C1 segment of cervical spinal cord (tissue), 14 donors: ENCODE measurements at regions not wholly inside any gene's neighbourhood (a gene's known extent, or its start where the extent isn't known, plus 50 kb on each side); places are given as distances from the start of the nearest gene placed in this dataset.
"Not testable (repeated sequence)": the region's sequence is repeated elsewhere in the genome, so short reads cannot be mapped to it uniquely, and the experiment has no call there.

Experiments used
- DNase-seq, 14 donors: peaks; one replicate each; lab custom pipeline; 2025; lab: John Stamatoyannopoulos, UW

DNA sequence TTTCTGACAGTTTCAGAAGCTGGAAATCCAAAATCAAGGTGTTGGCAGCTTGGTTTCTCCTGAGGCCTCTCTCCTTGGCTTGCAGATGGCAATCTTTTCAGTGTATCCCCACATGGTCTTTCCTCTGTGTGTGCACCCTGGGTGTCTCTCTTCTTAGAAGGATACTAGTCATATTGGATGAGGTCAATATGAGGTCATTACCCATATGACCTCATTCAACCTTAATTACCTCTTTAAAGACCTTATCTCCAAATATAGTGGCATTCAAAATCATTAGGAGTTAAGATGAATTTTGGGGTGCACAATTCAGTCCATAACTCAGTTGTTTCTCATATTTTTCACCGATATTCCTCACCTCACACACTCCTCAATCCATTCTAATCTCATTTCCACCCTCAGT, 92.4 kb upstream of the TGM3 start:
- no peak for DNase-seq

GRCh38 chr20:2204021-2204420, 91.8 kb upstream of the TGM3 start:
- DNase-seq: no peak

DNA sequence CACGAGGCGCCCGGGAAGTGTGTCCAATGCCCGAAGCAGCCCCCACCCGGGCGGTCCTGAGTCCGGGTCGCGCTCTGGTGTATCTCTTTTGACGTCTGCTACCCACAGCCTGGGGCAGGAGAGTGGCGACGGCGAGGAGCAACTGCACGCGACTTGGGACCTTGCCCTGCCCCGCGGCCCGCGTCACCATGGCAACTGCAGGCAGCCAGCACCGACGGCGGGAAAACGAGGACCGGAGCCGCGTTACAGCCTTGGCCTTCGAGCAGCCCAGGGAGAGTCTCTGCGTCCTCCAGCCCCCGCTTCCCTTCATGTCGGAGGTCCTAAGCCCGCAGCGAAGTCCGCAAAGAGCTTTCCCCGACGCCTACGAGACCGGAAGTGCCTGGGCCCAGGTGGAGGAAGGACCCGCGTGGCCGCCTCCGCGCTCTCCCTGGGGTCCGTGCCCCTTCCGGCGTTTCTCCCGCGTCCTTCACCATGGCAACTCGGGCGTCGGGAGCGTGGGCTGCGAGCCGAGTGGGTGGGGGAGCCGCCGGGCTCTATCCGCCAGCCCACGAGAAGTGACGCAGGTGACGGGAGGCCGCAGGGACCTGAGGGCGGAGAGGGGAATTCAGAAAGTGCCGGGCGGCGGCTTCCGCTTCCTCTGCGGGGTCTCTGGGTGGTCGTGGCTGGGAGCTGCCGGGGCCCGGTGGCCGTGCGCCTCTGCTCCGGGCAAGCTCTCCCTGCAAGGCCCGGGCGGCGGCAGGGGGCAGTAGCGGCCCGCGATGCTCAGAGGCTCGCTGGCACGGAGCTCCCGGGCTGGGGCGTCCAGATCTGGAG, 88.6 kb upstream of the TGM3 start:
- DNase-seq: peak in 12 of 14 donors; percentile 5 to 67 (median 24)

DNA sequence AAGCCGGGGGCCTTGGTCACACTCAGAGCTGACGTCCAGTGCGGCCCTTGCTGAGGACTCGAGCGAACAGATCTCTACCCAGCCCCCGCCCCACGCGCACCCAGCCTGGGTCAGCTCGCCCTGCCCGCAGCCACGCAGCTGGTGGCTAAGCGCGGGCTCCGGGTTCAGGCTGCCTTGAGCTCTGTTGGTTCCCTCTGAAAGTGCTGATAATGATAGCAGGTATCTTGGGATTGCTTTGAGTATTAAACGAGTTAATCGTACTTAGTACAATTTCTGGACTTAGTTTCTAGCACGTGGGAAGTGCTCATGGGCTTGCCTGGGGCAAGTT, 88.1 kb upstream of the TGM3 start:
- DNase-seq: no peak

DNA sequence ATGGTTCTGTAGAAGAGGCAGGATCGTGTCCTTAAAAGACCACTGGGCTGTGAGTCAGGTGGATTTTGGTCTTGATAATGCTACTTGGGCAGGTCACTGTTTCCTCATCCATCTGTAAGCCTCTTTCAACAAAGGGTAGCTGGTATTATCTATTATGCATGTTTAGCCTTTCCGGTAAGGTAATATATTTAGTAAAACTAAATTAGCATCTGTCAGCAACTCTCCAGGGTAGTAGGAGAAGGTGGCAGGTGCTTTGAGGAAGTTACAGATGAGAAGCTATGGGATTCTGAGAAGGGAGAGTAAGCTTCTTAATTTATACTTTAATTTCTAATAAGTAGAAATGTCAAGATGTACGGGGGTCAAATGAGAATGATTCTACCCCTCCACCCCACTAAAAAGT, 86.9 kb upstream of the TGM3 start:
- no peak for DNase-seq

DNA sequence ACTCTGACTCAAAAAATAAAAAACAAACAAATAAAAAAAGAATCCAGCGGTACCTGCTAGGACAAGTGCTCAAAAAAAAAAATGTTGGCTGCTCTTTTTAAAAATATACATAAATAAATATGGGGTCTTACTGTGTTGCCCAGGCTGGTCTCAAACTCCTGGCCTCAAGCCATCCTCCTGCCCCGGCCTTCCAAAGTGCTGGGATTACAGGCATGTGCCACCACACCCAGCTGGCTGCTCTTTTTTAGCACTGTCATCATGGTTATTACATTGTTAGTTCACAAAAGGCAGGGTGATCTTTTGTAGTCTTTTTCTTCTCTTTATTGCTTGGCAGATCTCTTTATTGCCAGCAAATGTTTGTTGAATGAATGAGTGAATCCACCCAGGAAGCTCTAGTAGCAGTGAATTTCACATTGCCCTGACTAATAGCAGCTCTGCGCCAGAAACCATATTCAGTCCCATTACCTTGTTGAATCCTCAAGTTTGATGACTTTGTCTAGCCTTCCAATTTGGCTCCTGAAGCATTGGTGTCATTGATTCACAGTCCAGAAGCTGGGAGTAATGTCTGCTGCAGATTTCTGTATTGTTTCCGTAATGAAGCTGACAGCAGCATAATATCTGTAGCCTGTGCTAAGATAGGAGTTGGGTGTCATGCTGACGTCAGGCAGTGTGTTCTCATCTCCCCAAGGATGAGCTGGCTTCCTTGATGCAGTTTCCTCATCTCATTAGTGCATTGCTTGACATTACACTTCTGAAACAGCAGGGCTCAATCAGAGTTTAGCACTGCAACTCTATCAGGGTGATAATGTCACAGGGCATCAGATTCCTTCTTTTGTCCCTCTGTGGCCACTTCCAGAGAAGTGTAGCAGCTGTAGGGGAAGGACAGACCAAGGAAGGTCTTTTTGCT, 84.9 kb upstream of the TGM3 start:
- no peak for DNase-seq

GRCh38 chr20:2212456-2213015, 83.3 kb upstream of the TGM3 start:
- no peak for DNase-seq

DNA sequence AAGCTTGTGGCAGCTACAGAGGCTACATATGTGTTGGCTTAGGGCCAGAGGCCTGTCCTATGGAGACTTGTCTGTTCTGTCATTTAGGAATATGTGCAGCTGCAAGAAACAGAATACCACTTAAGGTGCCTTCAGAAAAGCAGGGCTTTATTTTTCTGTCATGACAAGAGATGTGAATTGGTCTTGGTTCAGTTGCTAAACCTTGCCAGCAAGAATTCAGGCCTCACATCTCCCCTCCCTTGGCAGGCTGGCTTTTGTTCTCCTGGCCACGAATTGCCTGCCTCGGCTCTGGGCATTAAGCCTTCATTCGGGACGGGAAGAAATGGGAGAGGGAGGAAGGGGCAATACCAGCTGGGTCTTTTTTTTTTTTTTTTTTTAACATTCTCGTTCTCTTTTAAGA, 82.4 kb upstream of the TGM3 start:
- DNase-seq: peak in 2 of 14 donors; percentile 4 to 6

DNA sequence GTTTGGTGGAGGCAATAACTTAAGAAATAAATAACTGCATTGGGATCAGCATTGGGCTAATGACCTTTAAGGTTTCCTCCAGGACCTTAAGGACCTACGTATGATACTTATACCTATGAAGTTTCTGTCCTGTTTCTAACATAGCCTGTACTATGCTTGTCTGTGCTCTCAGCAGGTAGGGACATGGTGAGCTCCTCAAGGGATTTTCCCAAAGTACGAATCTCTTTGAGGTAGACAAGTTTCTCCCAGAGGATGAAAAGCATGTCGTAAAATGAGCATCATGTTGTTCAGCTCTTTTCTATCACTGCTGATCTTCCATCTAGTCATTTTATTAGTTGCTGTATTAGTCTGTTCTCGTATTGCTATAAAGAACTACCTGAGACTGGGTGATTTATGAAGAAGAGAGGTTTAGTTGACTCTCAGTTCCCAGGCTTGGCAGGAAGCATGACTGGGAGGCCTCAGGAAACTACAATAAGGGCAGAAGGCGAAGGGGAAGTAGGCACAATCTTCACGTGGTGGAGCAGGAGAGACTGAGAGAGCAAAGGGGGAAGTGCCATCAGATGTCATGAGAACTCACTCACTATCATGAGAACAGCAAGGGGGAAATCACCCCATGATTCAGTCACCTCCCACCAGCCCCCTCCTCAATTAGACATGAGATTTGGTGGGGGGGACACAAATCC, 77.8 kb upstream of the TGM3 start:
- peak in 4 of 14 donors; percentile 7 to 12 (median 10) for DNase-seq

GRCh38 chr20:2219481-2220006, 76.3 kb upstream of the TGM3 start:
- no peak for DNase-seq

DNA sequence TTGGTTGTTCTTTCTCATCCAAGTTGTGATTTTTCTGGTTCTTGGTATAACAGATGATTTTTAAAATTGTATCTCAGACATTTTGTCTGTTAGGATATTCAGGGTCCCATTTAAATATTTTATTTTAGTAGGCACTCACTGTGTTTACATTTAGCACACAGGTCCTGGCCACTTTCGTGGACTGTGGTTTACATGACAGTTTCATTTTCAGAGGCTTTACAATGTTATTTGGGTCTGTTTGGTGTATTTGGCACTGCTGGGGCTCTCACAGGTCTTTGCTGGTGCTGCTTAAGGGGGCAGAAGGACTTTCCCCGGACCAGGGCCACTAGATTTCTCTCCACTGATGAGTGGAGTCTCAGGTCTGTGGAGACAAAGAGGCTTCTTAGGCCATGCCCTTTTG, 75.5 kb upstream of the TGM3 start:
- DNase-seq: no peak

- no peak for DNase-seq
These were observed 73.9 kb upstream of the TGM3 start for GRCh38 chr20:2221921-2222320.

GRCh38 chr20:2223558-2224367, 72.0 kb upstream of the TGM3 start:
- DNase-seq: no peak

DNA sequence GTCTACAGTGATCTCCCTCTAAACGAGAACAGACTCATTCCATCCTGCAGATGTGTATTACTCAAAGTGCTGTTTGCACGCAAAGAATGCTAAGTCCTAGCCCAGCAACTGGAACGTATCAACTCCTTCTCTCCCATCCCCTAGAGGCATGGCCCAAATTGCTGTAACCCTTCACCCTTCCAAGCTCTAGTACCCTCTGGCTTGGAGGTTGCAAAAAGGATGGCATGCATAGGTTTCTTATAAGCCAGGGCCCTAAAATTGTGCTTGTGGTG, 71.5 kb upstream of the TGM3 start:
- DNase-seq: no peak

- DNase-seq: not testable (repeated sequence)
These were observed 68.5 kb upstream of the TGM3 start for GRCh38 chr20:2227285-2227684.

GRCh38 chr20:2227861-2228260, 67.9 kb upstream of the TGM3 start:
- DNase-seq: no peak

DNA sequence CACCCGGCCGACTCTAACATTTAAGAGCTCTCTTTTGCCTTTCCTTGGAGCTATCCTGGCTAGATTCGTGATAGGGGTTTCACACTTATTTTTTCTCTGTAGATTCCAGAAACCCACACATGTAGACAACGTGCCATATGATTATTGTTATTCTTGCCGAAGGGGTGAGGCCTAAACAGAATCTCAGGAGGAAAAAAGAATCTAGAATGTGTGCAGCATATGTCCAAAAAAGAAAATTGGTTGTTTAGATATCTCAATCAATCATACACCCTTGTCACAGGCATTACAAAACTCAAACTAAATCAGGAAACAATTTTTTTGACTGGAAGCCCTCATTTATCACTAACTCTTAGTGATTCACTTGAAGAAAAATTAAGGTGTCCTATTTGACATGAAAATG, 66.9 kb upstream of the TGM3 start:
- no peak for DNase-seq

DNA sequence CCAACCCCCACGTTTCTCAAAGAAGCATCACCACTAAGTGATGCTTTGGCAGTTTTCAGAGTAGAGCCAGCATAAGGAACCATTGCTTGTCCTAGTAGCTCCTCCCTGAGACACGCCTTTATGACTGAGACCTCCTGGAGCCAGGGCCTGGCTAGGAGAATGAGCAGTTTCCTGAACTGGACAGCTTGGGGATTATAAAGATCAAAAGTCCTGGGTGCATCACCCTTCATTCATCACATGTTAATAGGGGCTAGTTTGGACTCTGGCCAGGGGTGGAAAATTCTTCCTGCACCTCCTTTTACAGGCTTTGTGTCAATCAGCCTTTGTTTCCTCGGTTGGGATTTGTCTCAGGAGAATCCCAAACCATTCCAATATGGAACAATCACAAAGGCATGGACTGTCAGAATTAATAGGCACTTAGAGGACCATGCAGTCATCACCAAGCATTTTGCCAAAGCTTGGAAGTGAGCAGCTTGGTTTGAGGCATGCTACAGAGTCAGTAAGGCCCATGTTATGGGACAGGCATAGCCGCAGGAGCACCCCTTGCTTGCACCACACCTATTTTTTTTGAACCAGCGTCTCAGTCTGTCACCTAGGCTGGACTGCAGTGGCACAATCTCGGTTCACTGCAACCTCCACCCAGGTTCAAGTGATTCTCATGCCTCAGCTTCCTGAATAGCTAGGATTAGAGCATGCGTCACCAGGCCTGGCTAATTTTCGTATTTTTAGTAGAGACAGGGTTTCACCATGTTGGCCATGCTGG, 64.9 kb upstream of the TGM3 start:
- no peak for DNase-seq

DNA sequence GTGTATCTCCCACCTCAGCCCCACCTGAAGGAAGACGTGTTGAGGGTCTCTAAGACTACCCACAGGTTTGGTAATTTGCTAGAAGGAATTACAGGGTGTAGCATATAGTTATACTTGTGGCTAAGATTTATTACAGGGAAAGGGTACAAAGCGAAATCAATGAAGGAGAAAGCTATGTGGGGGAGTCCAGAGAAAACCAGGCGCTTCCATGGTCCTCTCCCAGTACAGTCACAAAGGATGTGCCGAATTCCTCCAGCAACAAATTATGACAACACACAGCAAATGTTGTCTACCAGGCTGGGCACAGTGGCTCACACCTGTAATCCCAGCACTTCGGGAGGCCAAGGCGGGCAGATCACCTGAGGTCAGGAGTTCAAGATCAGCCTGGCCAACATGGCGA, 64.1 kb upstream of the TGM3 start:
- no peak for DNase-seq

DNA sequence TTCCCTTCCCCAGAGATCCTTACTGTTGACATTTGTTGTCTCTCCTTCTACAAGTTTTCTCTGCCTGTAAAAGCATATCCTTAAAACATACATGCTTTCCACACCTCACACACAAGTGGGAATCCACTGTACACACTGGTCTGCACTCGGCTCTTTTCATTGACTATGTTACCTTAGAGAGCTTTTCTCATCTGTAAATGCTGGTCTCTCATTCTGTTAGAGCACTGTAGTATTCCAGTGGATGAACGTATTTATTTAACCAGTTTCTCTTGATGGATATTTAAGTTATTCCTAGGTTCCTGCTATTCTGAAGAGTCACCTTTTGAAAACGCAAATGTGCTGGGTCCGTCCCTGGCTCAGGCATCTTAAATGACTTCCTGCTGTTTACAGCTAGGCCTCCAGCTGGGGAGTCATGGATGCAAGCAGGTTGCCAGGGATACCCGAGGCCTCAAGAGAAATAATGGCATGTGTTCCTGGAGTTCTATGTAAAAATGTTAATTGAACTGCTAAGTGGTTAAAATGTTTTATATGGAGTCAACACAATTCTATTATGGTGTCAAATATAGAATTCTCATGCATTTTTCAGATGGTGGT, 61.1 kb upstream of the TGM3 start:
- no peak for DNase-seq
